HG03025 (cell line): ENCODE measurements at regions not wholly inside any gene's neighbourhood (a gene's known extent, or its start where the extent isn't known, plus 50 kb on each side); places are given as distances from the start of the nearest gene placed in this dataset.

Experiments
- ATAC-seq: cut with Tn5 transposase; IDR thresholded peaks from one replicate; pipeline ENCODE4 v1.9.1; 2021; ENCODE audit warnings: mild to moderate bottlenecking, moderate library complexity; ENCODE audit not compliant: unreplicated experiment, low FRiP score

GRCh38 chr16:51085271-51085670, 65.8 kb downstream of the SALL1 start:
- ATAC-seq, result no peak

GRCh38 chr16:51084074-51084928, 66.8 kb downstream of the SALL1 start:
- ATAC-seq, result no peak

DNA sequence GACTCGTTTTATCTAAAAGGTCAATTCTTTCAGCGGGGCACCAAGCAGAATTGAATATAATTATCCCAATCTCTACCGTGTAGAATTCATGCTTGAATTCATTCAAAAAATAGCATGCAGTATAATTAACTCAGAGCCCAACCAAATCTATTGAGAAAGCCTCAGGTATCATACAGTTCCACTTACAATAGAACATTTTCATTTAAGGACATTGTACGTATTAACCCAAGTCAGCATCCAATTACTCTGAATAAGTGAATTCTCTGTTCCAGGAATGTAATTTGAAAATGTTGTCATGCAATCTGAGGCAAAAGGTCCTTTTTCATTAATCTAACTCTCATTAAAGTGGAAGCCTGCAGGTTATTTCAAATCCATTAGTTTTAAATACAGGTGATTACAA, 78.5 kb downstream of the SALL1 start:
- no peak for ATAC-seq

GRCh38 chr16:51071326-51071725, 79.7 kb downstream of the SALL1 start:
- no peak for ATAC-seq

- no peak for ATAC-seq
Observed at GRCh38 chr16:51067352-51067751, 83.7 kb downstream of the SALL1 start.

- ATAC-seq, result no peak
Observed at GRCh38 chr16:51062039-51062438, 89.0 kb downstream of the SALL1 start.

- no peak for ATAC-seq
Observed at GRCh38 chr16:51061328-51061727, 89.7 kb downstream of the SALL1 start.

DNA sequence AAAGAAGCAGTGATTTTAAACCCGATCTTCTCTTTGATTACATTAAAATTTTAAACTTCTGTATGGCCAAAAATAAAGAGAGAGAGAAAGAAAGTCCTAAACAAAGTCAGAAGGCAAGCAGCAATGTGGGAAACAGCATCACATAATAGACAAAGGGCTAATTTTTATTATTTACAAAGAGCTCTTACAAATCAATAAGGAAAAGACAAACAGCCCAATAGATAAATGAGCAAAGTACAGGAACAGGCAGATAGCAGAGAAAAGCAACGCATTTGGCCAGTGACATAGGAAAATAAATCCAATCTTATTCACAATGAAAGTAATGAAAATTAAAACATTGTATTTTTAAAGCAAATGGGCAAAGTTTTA, 93.1 kb downstream of the SALL1 start:
- ATAC-seq, result no peak

- ATAC-seq, result no peak
Observed at GRCh38 chr16:51057102-51057793, 93.8 kb downstream of the SALL1 start.

DNA sequence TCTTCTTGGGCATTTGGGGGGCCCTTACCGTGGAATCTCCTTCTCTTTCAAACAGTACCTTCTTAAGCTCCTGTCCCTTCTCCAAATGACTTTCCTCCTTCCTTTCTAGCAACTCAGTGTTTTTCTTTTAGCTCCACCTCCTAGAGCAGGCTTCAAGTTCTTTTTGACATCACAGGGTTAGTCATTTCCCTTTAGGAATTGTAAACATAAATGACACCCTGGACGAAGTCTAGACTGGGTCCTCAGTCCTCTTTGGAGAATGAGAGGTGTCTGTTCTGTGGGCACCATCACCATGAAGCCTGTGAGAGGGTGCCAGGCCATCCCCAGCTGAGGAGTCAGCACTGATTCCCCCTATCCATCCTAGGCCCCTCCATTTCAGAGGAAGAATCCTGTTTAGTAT, 94.7 kb downstream of the SALL1 start:
- no peak for ATAC-seq

- ATAC-seq, result no peak
Observed at GRCh38 chr16:51055434-51055833, 95.6 kb downstream of the SALL1 start.

DNA sequence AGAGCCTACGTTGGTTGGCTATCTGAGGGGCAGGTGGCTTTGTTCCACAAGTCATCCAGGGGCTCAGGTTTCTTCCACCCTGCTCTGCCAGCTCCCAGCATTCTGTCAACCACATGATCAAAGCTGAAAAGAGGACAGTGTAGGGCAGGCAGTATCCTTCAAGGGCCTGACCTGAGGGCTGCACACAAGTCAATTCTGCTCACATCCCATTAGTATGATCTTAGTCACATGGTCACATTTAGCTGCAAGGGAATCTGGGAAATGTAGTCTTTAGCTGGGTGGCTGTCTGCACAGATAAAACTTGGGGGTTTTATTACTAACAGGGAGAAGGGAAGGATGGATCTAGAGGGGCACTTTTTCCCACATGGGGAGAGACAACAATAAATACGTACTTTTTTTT, 97.3 kb downstream of the SALL1 start:
- ATAC-seq, result no peak

GRCh38 chr16:51051671-51052070, 99.4 kb downstream of the SALL1 start:
- ATAC-seq, result no peak

GRCh38 chr16:51050377-51050706, 100.7 kb downstream of the SALL1 start:
- no peak for ATAC-seq

DNA sequence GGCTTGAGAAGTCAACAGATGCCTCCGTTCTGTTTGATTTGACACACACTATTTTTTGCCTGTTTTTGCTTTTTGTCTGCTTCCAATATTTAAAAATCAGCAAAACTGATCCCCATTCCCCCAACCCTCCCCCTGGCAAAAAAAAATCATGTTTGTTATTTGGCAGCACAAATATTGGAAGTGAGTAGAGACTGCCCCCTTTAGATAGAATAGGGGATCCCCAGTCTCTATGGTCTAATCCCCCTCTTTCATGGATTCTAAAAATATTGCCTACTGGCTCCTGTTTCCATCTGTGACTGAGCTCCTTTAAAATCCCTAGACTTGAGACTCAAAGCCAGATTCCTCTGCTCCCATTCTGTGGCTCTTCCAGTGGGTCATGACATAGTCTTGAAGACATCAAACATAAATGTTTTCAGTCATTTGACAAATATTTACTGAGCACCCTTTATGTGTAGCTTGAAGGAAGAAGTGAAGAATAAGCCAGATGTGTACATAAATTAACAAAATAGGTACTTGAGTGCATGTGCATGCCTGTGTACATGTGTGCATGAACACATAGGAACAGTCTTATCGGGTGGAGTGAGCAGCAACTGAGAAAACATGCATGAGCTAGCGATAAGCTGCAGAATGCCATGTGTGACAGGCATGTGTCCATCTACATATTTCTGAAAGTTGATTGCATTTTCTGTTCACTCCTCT, 101.2 kb downstream of the SALL1 start:
- no peak for ATAC-seq

DNA sequence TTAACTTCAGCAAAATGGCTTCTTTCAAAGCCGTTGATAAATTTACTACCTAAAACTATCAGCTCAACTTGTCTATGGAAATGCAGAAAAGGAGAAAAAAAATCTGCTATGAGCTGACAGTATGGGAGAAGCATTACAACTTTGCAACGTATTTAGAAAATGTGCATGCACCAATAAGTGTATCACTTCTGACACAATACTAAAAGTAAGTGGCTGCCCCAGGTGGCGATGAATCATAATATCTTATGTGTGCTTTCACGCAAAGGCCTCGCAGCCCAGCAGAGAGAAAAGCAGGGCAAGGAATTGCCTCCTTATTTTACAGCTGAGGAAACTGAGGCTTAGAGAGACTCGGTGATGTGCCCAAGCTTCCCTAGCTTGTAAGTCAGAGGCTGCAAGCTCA, 101.8 kb downstream of the SALL1 start:
- ATAC-seq, result no peak

GRCh38 chr16:51048544-51048943, 102.5 kb downstream of the SALL1 start:
- ATAC-seq, result no peak

DNA sequence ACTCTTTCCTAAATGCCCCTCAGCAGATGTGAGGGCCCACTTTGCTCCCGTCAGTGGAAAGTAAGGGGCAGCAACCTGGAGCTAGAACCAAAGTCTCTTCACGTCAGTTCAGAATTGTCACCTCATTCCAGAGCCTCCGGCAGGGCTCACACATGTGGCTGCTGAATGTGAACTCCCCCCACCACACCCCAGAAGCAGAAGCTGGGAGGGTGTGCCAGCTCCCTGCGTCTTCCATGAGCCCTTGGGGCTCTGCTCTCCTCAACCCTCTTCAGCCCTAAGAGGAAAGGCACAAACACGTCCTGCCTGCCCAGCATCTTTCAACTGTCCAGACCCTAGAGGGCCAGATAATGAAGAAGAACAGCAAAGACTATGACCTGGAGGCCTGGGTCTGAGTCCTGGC, 105.3 kb downstream of the SALL1 start:
- ATAC-seq, result no peak

DNA sequence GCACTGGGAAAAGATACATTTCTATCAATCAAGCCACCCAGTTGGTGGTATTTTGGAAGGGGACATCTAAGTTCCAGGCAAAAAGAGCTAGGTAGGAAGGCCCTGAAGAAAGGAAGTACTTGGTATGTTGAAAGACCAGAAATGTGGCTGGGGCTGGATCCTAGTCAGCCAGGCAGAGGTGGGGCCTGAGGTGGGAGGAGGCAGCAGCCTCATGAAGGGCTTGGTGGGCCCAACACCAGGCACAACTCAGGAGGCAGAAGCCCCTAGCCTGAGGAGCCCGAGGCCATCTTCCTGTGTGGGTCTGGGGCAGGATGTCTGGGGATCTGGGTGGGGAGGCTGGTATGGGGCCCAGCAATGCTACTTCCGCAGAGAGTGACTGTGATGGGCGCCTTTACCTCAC, 105.9 kb downstream of the SALL1 start:
- ATAC-seq, result no peak

GRCh38 chr16:51041546-51041945, 109.5 kb downstream of the SALL1 start:
- no peak for ATAC-seq

DNA sequence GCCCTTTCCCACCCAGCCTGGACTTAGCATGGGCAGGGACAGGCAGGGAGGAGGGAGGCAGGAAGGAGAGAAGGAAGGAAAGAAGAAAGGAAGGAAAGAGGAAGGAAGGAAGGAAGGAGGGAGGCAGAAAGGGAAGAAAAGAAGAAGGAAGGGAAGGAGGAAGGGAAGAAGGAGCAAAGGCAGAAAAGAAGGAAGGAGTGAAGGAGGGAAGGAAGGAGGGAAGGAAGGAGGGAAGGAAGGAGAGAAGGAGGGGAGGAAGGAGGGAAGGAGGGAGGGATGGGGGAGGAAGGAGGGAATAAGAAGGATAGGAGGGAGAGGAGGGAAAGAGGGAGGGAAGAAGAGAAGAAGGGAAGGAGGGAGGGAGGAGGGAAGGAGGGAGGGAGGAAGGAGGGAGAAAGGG, 110.4 kb downstream of the SALL1 start:
- ATAC-seq, result no peak
